Spleen (tissue), 7 donors: ENCODE measurements at regions not wholly inside any gene's neighbourhood (a gene's known extent, or its start where the extent isn't known, plus 50 kb on each side); places are given as distances from the start of the nearest gene placed in this dataset.

Source experiments
- CTCF ChIP-seq, 11 experiments: fragments of 200-600 bp in 7 of 11; fragments of 450-650 bp in 4 of 11; sonication (generic) in 4 of 11; IDR thresholded peaks in 8 of 11; conservative IDR thresholded peaks in 3 of 11; 1 replicate in 7 of 11; 2 replicates in 4 of 11; pipeline versions ENCODE4 v1.4.0 to v1.8.0; 2016 to 2021; ENCODE audit warnings: antibody characterized with exemption in 11 of 11, inconsistent platforms in 4 of 11, mild to moderate bottlenecking in 1 of 11
- POLR2A ChIP-seq, 3 donors: fragments of 450-650 bp; IDR thresholded peaks; one replicate each; pipeline ENCODE4 v1.5.1; 2017; ENCODE audit warnings: antibody characterized with exemption in 3 of 3, mild to moderate bottlenecking in 1 of 3
- POLR2AphosphoS5 ChIP-seq, 3 donors: sonication (generic); formaldehyde crosslinking; IDR thresholded peaks; one replicate each; pipeline ENCODE4 v1.5.1; 2017; ENCODE audit warnings: antibody characterized with exemption in 3 of 3
- donor health status: DM: no; HTN: no; CAD: no; lungs with moderate emphysema.
- donor health status: DM: no; HTN: no; CAD: no.
- donor health status: DM: no; HTN: no; CAD: no.

- TF ChIP-seq POLR2A (IDR thresholded peaks at IDR 0.05) (no peak), CTCF (IDR thresholded peaks at IDR 0.05 in 8 of 11, conservative IDR thresholded peaks at IDR 0.05 in 3 of 11) (no peak), POLR2AphosphoS5 (IDR thresholded peaks at IDR 0.05) (no peak)
These were observed 211.6 kb upstream of the SAMSN1 start for GRCh38 chr21:14757533-14758327.
